Kidney epithelial cell (primary cell): ENCODE measurements at regions not wholly inside any gene's neighbourhood (a gene's known extent, or its start where the extent isn't known, plus 50 kb on each side); places are given as distances from the start of the nearest gene placed in this dataset.

ENCODE experiments used
- DNase-seq: peaks from one replicate; pipeline ENCODE4 v3.0.0-alpha.2; 2010; ENCODE audit warnings: low read depth
- H3K27me3 ChIP-seq: 2 replicates; pipeline ENCODE4 v1.6.0; 2011; ENCODE audit warnings: low read length; ENCODE audit not compliant: control insufficient read depth, insufficient read depth
- H3K36me3 ChIP-seq: 2 replicates; pipeline ENCODE4 v1.5.1; 2011; ENCODE audit warnings: low read length; ENCODE audit not compliant: control insufficient read depth, insufficient read depth
- H3K4me3 ChIP-seq: 2 replicates; pipeline ENCODE4 v1.5.1; 2011; ENCODE audit warnings: low read depth, mild to moderate bottlenecking, control low read depth, low read length
- CTCF ChIP-seq: IDR thresholded peaks from 2 replicates; pipeline ENCODE4 v1.5.1; 2011; ENCODE audit warnings: mild to moderate bottlenecking, moderate library complexity, low read length, control low read depth, inconsistent platforms; ENCODE audit not compliant: insufficient read depth, poor library complexity, severe bottlenecking

GRCh38 chr12:107296681-107297089 is 203.3 kb upstream of the CRY1 start:
- DNase-seq = no peak
- Histone ChIP-seq H3K27me3 (no peaks in the 10 kb centered on the region), H3K36me3 (no peaks in the 10 kb centered on the region), H3K4me3 (no peak overlapping the region)
- no peak for TF ChIP-seq CTCF

- H3K36me3 ChIP-seq = no peaks in the 10 kb centered on the region
- TF ChIP-seq CTCF = no peak
- no peak overlapping the region for H3K4me3 ChIP-seq
- no peaks in the 10 kb centered on the region for H3K27me3 ChIP-seq
- DNase-seq = no peak
Observed at GRCh38 chr12:107302649-107303341, 209.4 kb upstream of the CRY1 start.

GRCh38 chr12:107304588-107305532 is 211.5 kb upstream of the CRY1 start:
- no peak for DNase-seq
- H3K36me3 ChIP-seq = no peaks in the 10 kb centered on the region
- no peaks in the 10 kb centered on the region for H3K27me3 ChIP-seq
- H3K4me3 ChIP-seq = no peak overlapping the region
- TF ChIP-seq CTCF = no peak

- Histone ChIP-seq H3K36me3 (no peaks in the 10 kb centered on the region), H3K4me3 (no peak overlapping the region), H3K27me3 (no peaks in the 10 kb centered on the region)
- no peak for TF ChIP-seq CTCF
- DNase-seq = no peak
Observed at GRCh38 chr12:107306141-107306659, 212.9 kb upstream of the CRY1 start.

- TF ChIP-seq CTCF = no peak
- H3K4me3 ChIP-seq = no peak overlapping the region
- H3K27me3 ChIP-seq = no peaks in the 10 kb centered on the region
- H3K36me3 ChIP-seq = no peaks in the 10 kb centered on the region
- no peak for DNase-seq
Observed at GRCh38 chr12:107308310-107308709, 215.0 kb upstream of the CRY1 start.
